Hematopoietic multipotent progenitor cell treated with erythropoietin and hydrocortisone succinate and interleukin-3 and kit ligand, for 4 days (in vitro differentiated cells): ENCODE measurements at regions not wholly inside any gene's neighbourhood (a gene's known extent, or its start where the extent isn't known, plus 50 kb on each side); places are given as distances from the start of the nearest gene placed in this dataset.
"Not testable (repeated sequence)": the region's sequence is repeated elsewhere in the genome, so short reads cannot be mapped to it uniquely, and the experiment has no call there.

Experiments used
- DNase-seq: peaks from one replicate; pipeline ENCODE4 v3.0.0-alpha.2; 2015

DNA sequence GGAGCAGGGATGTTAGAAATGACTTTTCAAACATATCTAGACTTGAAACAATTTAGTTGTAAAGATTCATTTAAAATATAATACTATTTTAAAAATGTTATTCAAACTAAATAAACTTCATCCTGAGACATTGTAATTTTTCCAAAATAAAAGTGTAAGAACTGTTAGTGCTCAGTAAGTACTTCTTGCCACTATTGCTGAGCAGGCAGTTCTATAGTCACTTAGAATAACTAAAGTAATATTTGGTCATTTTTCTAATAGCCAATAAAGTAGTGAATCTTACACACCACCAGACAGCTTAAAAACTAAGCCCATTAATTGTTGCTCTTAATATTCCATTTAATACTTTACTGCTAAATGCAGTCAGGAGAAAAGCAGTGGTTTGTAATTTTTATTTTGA is 1120.0 kb upstream of the CDH10 start:
- DNase-seq = no peak

DNA sequence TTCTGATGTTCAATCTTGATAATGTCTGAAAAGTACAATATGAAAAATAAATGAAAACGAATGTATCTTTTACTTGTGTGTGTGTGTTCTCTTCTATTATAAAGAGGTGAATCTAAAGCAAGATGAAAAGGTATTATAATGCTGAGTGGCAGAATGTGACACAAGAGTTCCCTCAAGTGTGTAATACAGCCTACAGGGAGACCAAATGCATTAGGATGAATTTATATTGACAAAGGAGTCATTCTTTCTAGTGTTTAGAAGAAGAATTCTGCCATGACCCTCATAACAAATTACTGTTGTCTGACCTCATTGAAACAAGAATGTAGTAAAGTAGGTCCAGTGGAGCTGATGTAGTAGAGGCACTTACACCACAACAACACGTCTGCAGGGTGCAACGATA is 1119.0 kb upstream of the CDH10 start:
- no peak for DNase-seq

DNA sequence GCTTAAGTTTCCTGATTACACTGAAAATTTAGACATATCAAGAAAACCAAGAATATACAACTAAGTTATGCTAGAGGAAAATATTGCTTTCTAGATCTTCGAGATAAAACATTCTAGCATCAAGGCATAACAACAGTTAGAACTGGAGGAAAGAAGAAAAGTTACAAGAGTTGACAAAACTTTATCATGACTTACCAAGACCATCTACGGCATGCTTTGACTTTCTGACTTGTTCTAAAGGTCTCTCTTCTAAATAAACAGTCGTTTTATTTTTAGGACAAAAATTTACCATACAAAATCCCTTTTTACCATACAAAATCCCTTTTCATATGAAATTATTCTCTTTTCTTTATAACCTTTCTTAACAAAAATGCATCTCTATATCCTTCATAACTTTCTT is 1110.1 kb upstream of the CDH10 start:
- DNase-seq = peak; percentile 3

GRCh38 chr5:25744908-25745307 is 1100.1 kb upstream of the CDH10 start:
- DNase-seq = no peak

DNA sequence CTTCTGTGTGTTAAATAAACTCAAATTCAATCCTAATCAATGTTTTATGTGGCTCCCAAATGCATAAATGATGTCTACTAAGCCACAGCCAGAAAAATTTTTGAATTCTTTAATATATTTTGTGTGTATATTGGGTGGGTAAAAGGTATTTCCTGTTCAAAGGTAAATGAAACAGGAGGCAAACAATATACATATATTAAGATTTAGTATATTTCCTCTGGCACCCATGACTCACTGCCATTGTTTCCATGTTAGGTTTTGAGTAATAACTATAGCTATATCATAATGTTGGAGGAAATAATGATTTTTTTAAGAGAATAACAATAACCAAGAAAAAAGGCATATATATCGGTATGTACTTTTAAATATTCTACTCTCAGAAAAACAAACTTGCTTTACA is 1071.9 kb upstream of the CDH10 start:
- no peak for DNase-seq

- peak; percentile 73 for DNase-seq
These were observed 1068.5 kb upstream of the CDH10 start for GRCh38 chr5:25713259-25713658.

GRCh38 chr5:25707093-25707492 is 1062.3 kb upstream of the CDH10 start:
- DNase-seq = no peak

- DNase-seq = no peak
These were observed 1057.2 kb upstream of the CDH10 start for GRCh38 chr5:25701936-25702335.

GRCh38 chr5:25694801-25695200 is 1050.0 kb upstream of the CDH10 start:
- DNase-seq = no peak

GRCh38 chr5:25688156-25688555 is 1043.4 kb upstream of the CDH10 start:
- DNase-seq = peak; percentile 52

DNA sequence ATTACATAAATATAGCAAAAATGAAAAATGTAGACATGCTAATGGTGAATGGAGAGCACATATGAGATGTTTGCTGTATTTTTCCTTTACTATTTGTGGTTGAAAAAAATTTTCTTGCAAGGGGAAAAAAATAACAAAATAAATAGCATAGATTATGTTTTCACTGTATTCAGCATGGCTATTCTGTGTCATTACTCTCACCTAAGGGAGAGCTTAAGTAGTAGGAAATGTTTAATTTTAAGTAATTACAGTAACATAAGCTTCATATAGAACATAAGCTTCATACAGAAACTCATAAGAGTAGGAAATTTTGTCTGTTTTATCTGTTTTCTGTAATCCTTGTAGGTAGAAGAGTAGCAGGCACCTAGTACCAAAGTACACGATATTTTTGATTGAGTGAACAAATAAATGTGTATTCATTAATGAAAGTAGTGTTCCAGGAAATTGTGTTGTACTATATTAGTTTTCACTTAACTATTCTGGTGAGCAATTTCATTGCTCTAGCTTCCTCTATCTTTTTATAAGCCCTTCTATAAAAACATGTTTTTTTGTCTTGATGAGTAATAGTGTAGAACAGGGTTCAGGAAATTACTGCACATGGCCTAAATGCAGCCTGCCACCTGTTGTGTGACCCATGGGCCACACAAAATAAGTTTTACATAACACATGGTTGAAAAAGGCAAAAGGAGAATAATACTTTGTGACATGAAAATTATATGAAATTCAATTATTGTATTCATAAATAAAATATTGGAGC is 1025.0 kb upstream of the CDH10 start:
- DNase-seq = no peak

- DNase-seq = no peak
These were observed 1017.8 kb upstream of the CDH10 start for GRCh38 chr5:25662610-25663009.

- DNase-seq = not testable (repeated sequence)
These were observed 1005.5 kb upstream of the CDH10 start for GRCh38 chr5:25650316-25650715.

- DNase-seq = no peak
These were observed 1005.0 kb upstream of the CDH10 start for GRCh38 chr5:25649628-25650265.

- DNase-seq = no peak
These were observed 1001.9 kb upstream of the CDH10 start for GRCh38 chr5:25646421-25647341.

DNA sequence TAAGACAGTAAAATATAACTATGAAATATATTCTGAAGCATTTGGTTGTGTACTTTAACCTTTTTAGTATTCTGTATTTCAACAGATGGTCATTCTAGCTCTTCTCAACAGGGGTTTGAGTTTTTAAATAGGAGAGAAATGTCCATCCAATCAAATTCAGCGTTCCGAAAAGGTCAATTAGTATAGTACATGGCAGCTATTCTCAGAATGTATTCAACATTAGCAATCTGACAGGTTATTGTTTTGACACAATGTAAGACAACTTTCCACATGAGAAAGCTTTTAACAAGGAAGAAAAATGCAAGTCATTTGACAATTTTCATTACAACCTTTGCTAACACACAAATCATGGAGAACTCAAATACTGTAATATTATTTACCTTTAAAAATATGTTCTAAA is 996.3 kb upstream of the CDH10 start:
- no peak for DNase-seq

GRCh38 chr5:25619273-25619672 is 974.5 kb upstream of the CDH10 start:
- peak; percentile 2 for DNase-seq

DNA sequence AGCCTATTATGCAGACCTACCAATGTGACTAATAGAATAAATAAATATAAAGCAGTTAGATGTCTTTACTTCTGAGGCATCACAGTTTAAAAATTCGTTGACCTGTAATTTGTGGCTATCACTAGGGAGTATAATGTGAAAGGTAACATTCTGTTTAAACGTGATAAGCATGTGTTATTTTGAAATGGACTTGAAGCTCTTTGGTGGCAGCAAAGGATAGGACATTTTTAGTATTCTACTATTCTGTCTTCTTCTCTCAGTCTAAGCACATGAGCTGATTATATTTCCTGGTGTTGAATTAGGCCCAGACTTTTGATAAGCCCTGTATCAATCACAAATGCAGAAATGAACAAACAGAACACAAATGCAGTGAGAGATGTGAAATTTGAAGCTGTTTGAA is 974.0 kb upstream of the CDH10 start:
- peak; percentile 0 for DNase-seq

GRCh38 chr5:25614466-25614865 is 969.7 kb upstream of the CDH10 start:
- DNase-seq = no peak

DNA sequence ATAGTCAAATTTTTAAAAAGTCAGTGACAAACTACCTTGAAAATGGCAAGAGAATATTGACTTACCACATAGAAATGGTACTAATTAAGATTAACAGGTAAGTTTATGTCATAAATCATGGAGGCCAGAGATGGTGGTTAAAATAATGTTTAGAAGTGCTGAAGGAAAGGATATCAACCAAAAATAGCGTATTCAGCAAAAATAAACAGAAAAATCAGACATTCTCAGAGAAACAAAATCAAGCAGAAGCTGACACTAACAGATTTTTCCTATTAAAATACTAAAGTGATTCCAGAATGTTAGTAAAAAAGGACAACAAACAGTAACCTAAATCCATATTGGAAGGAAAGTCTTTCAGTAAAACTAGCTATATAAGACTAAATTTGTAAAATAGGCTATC is 959.9 kb upstream of the CDH10 start:
- DNase-seq = no peak

DNA sequence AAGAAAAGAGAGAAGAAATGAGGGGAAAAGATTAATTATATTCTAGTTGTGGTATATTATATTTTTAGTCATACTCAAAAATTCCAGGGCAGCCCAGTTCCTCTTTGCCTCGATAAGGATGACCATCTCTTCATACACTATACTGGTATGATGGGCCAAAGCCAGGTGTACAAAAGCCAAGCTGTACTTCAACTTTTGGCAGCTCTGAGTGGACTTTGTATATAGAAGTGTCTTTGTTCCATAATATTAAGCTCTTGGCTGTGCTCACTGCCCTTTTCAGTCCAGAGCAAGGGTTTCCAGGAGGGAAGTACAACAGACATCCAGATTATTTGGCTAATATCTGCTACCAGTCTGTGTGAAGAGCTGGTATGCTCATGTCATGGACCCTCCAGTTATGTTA is 934.3 kb upstream of the CDH10 start:
- DNase-seq = no peak

DNA sequence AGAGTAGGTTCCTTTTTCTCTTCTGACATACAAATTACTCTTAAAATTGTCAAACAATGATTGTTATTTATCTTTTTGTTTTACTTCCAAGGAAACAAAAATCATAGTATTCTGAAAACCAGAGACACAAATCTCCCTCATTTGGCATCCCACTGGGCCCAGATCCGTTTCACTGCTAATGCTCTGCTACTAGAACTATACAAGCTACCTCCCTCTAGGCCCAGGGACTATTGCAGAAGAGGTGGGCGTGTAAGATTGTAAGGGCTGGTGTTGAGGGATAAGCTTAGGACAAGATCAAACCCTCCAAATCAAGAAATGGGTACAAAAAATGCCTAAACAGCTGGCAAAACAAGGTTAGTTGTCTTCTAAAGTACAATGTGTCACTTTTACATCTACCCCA is 928.9 kb upstream of the CDH10 start:
- DNase-seq = no peak

DNA sequence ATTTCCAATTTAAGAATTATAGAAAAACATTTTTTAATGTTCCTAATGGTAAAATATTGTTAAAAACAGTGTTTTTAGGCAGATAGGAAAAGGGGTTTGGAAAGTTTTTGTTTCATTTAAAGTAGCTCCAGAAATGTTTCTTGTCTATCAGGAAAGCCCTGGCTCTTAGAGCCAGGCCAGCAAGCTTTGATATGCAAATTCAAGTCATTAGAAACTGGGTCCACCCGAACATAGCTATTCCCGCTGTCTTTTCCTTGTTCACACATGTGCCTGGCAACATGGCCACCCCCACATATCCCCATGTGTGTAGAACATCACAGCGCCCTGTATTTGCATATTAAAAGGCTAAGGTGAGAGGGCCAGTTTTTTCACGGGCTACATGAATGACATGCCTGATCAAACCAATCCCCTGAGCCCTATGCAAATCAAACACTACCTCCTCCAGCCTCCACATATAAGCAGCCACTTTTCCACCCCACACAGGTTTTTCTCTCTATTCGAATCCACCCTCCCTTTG is 925.3 kb upstream of the CDH10 start:
- no peak for DNase-seq
